K562 (cell line): ENCODE measurements at regions not wholly inside any gene's neighbourhood (a gene's known extent, or its start where the extent isn't known, plus 50 kb on each side); places are given as distances from the start of the nearest gene placed in this dataset.

Source experiments
- ATAC-seq: fragments of 200-7000 bp; cut with Tn5 transposase; 3 replicates; pipeline ENCODE4 v1.9.1; 2020; ENCODE audit warnings: moderate library complexity
- BruUV-seq: library from RNA; stranded (reverse); fragments of 400-500 nt; replicated peaks from 2 replicates; lab custom pipeline; 2021; lab: Mats Ljungman, UMichigan
- CTCF ChIA-PET: fragments of 300-600 bp; formaldehyde crosslinking; extraction: SDS; loops from one replicate; lab custom pipeline; 2021; ENCODE audit warnings: low intra/inter-chr PET ratio; lab: Yijun Ruan, JAX
- POLR2A ChIA-PET: fragments of 300-600, 350-650 bp; sonication (Branson Sonifier 250); formaldehyde crosslinking; extraction: SDS; loops from one replicate; lab custom pipeline; 2021; ENCODE audit warnings: antibody characterized with exemption, inconsistent platforms; lab: Yijun Ruan, JAX
- DNase-seq, 4 experiments: peaks; one replicate each; pipeline versions ENCODE4 v3.0.0 to v3.0.0-alpha.2; 2011 to 2018; ENCODE audit warnings: low spot score in 3 of 4, mixed read lengths in 3 of 4; ENCODE audit errors: extremely low read depth in 1 of 4
- FAIRE-seq: peaks from 2 replicates; lab custom pipeline; 2011; peaks lifted over from hg19 to GRCh38; lab: Jason Lieb, UNC
- H2AFZ ChIP-seq: 2 replicates; pipeline ENCODE4 v1.6.0; 2011; ENCODE audit warnings: low read depth, low read length, control low read depth, inconsistent platforms
- H3K27ac ChIP-seq: fragments of 200-600 bp; 3 replicates; pipeline ENCODE4 v1.8.0; 2011; ENCODE audit warnings: low read depth, mild to moderate bottlenecking, control low read depth, inconsistent platforms, low read length, moderate library complexity, mixed read lengths; ENCODE audit errors: extremely low read depth
- H3K27me3 ChIP-seq, 2 experiments: fragments of 300-600 bp in 1 of 2; 2 replicates in 1 of 2; 3 replicates in 1 of 2; pipeline versions ENCODE4 v1.6.0 to v1.8.0; 2011; ENCODE audit warnings: inconsistent platforms in 2 of 2, low read length in 2 of 2, mild to moderate bottlenecking in 1 of 2, mixed read lengths in 1 of 2, moderate library complexity in 1 of 2; ENCODE audit not compliant: control insufficient read depth in 2 of 2, insufficient read depth in 2 of 2
- H3K36me3 ChIP-seq: fragments of 300-600 bp; 3 replicates; pipeline ENCODE4 v1.8.0; 2011; ENCODE audit warnings: mild to moderate bottlenecking, low read length, inconsistent platforms; ENCODE audit not compliant: control insufficient read depth, insufficient read depth
- H3K4me1 ChIP-seq, 2 experiments: fragments of 200-600 bp in 1 of 2; replicated peaks in 1 of 2; 2 replicates in 1 of 2; 3 replicates in 1 of 2; pipeline versions ENCODE4 v1.5.1 to v1.8.0; 2011; ENCODE audit warnings: inconsistent platforms in 2 of 2, low read length in 2 of 2, mild to moderate bottlenecking in 1 of 2, mixed read lengths in 1 of 2, moderate library complexity in 1 of 2; ENCODE audit not compliant: control insufficient read depth in 2 of 2, insufficient read depth in 2 of 2
- H3K4me2 ChIP-seq: 2 replicates; pipeline ENCODE4 v1.6.1; 2011; ENCODE audit warnings: low read length, control low read depth, inconsistent platforms, mixed read lengths; ENCODE audit not compliant: insufficient read depth
- H3K4me3 ChIP-seq: fragments of 200-600 bp; sonication (generic), shearing (Covaris generic); 2 replicates; pipeline ENCODE4 v1.5.1; 2016; ENCODE audit warnings: control low read depth, inconsistent platforms
- H3K79me2 ChIP-seq: fragments of 200-600 bp; 3 replicates; pipeline ENCODE4 v1.8.0; 2011; ENCODE audit warnings: low read length, inconsistent platforms; ENCODE audit not compliant: control insufficient read depth, insufficient read depth
- H3K9ac ChIP-seq, 2 experiments: 2 replicates each; pipeline versions ENCODE4 v1.6.0 to v1.6.1; 2011; ENCODE audit warnings: low read depth in 2 of 2, low read length in 2 of 2, control low read depth in 1 of 2, inconsistent platforms in 1 of 2, mild to moderate bottlenecking in 1 of 2, mixed read lengths in 1 of 2; ENCODE audit not compliant: insufficient read depth in 1 of 2
- H3K9me1 ChIP-seq: one replicate; pipeline ENCODE4 v1.6.0; 2011; ENCODE audit warnings: inconsistent platforms, mild to moderate bottlenecking, low read length, moderate library complexity; ENCODE audit not compliant: control insufficient read depth, insufficient read depth
- H3K9me3 ChIP-seq: replicated peaks from 2 replicates; pipeline ENCODE4 v1.5.1; 2011; ENCODE audit warnings: low read depth, low read length, inconsistent platforms; ENCODE audit not compliant: control insufficient read depth, insufficient read depth
- H4K20me1 ChIP-seq: replicated peaks from 2 replicates; pipeline ENCODE4 v1.6.1; 2011; ENCODE audit warnings: low read length, inconsistent platforms, mixed read lengths; ENCODE audit not compliant: control insufficient read depth, insufficient read depth
- AFF4 ChIP-seq: sonication (generic); formaldehyde crosslinking; IDR thresholded peaks from 2 replicates; pipeline ENCODE4 v1.8.0; 2023; ENCODE audit warnings: mild to moderate bottlenecking, missing genetic modification reagents
- CBX1 ChIP-seq: sonication (generic); IDR thresholded peaks from 2 replicates; pipeline ENCODE4 v1.6.1; 2016; ENCODE audit warnings: antibody characterized with exemption, low read depth, mild to moderate bottlenecking
- E2F6 ChIP-seq, 2 experiments: IDR thresholded peaks; 2 replicates each; pipeline ENCODE4 v1.6.1; 2011; ENCODE audit warnings: borderline replicate concordance in 1 of 2, control low read depth in 1 of 2, low read depth in 1 of 2, low read length in 1 of 2, mild to moderate bottlenecking in 1 of 2, mixed read lengths in 1 of 2, moderate library complexity in 1 of 2; ENCODE audit not compliant: insufficient read depth in 1 of 2, insufficient read length in 1 of 2, poor library complexity in 1 of 2, severe bottlenecking in 1 of 2; ENCODE audit errors: extremely low read depth in 1 of 2
- FOXP1 ChIP-seq: sonication (generic); formaldehyde crosslinking; IDR thresholded peaks from 2 replicates; pipeline ENCODE4 v1.8.0; 2022; ENCODE audit warnings: mild to moderate bottlenecking, missing genetic modification reagents
- GABPB1 ChIP-seq: sonication (generic); formaldehyde crosslinking; IDR thresholded peaks from 2 replicates; pipeline ENCODE4 v1.8.0; 2022; ENCODE audit warnings: mild to moderate bottlenecking, missing genetic modification reagents
- UBTF ChIP-seq, 2 experiments: IDR thresholded peaks; 2 replicates each; pipeline ENCODE4 v1.6.1; 2012; ENCODE audit warnings: improper control_type of control experiment in 2 of 2, low read depth in 2 of 2, low read length in 2 of 2, borderline replicate concordance in 1 of 2
- ZNF717 ChIP-seq: fragments of 250-450 bp; sonication (Bioruptor Pico); IDR thresholded peaks from 2 replicates; pipeline ENCODE4 v1.5.0; 2021
- WGBS: fragments of 100-300 bp; shearing (Covaris generic); methylation state at CpG from one replicate; pipeline ENCODE4 v1.1.6; 2016; ENCODE audit warnings: low coverage, mixed read lengths; ENCODE audit not compliant: insufficient coverage; ENCODE audit errors: missing lambda C conversion rate; 5-methylcytosine and 5-hydroxymethylcytosine counted together
- in situ Hi-C: fragments of 300-500 bp; cut with MboI; formaldehyde crosslinking; loops from 4 replicates; pipeline ENCODE4 v1.15.0; 2018; ENCODE audit warnings: inconsistent platforms, mixed read lengths
- intact Hi-C: fragments of 100-400 bp; cut with micrococcal nuclease; formaldehyde crosslinking; loops from 2 replicates; pipeline ENCODE4 v1.14.2; 2022

GRCh38 chr17:83185023-83186002 lies 105.9 kb downstream of the METRNL start:
- no peak overlapping the region for H3K4me2 ChIP-seq
- intact Hi-C loops (no loop called here), in situ Hi-C loops (no loop called here)
- ChIA-PET POLR2A (interaction anchor here (0.5 to 0.9 kb wide), 2 partner anchors 16 to 286 kb away, joined by 3 read pairs; no protein-coding TSS in a partner anchor), CTCF (no interaction called here)
- no peaks in the 10 kb centered on the region for H3K36me3 ChIP-seq
- peaks cover 0 to 51% of the 10 kb centered on the region in 2 experiments; a peak in 4 of 5 replicates for H3K27me3 ChIP-seq
- H3K79me2 ChIP-seq = no peaks in the 10 kb centered on the region
- peaks cover 3% of the 10 kb centered on the region for H3K9me1 ChIP-seq
- no peaks in the 10 kb centered on the region for H3K9me3 ChIP-seq
- peaks cover 0 to 10% of the 10 kb centered on the region in 2 experiments; a peak in 2 of 5 replicates for H3K4me1 ChIP-seq
- ATAC-seq = no peak
- no peak for DNase-seq
- FAIRE-seq = no peak
- 5% methylated on average over 9 of the region's 9 CpGs for WGBS
- no peaks in the 10 kb centered on the region for H4K20me1 ChIP-seq
- H3K27ac ChIP-seq = no peak overlapping the region
- no peak overlapping the region for H3K4me3 ChIP-seq
- no peak overlapping the region for H3K9ac ChIP-seq
- TF ChIP-seq CBX1 (no peak), AFF4 (CRISPR knock-in tag) (no peak), UBTF (IDR thresholded peaks at IDR 0.05; ENCODE audit: borderline replicate concordance in 1 of 2, low read depth in 2 of 2, low read length in 2 of 2) (no peak), FOXP1 (CRISPR knock-in tag) (no peak), GABPB1 (CRISPR knock-in tag) (no peak), ZNF717 (no peak), E2F6 (IDR thresholded peaks at IDR 0.05; ENCODE audit: borderline replicate concordance in 1 of 2, extremely low read depth in 1 of 2, insufficient read depth in 1 of 2, insufficient read length in 1 of 2, low read depth in 1 of 2, low read length in 1 of 2, poor library complexity in 1 of 2, severe bottlenecking in 1 of 2) (no peak)
- BruUV-seq = no TSS peak
- H2AFZ ChIP-seq = no peak overlapping the region
